Neural progenitor cell (in vitro differentiated cells): ENCODE measurements at regions not wholly inside any gene's neighbourhood (a gene's known extent, or its start where the extent isn't known, plus 50 kb on each side); places are given as distances from the start of the nearest gene placed in this dataset.
A peak's percentile ranks its signal among the peaks of the same experiment; 100 is the strongest.

ENCODE experiments used
- DNase-seq: peaks from one replicate; pipeline ENCODE4 v3.0.0-alpha.2; 2016; ENCODE audit warnings: low spot score
- H2AFZ ChIP-seq: fragments of 200-600 bp; sonication (generic); replicated peaks from 2 replicates; pipeline ENCODE4 v1.6.1; 2016; ENCODE audit warnings: antibody characterized with exemption
- H3F3A ChIP-seq: fragments of 200-600 bp; sonication (generic); 2 replicates; pipeline ENCODE4 v1.6.1; 2016; ENCODE audit warnings: antibody characterized with exemption, low read depth
- H3K27ac ChIP-seq: fragments of 200-600 bp; sonication (generic); 2 replicates; pipeline ENCODE4 v1.5.1; 2016; ENCODE audit warnings: mild to moderate bottlenecking
- H3K27me3 ChIP-seq: fragments of 200-600 bp; sonication (generic); 2 replicates; pipeline ENCODE4 v1.6.1; 2016; ENCODE audit warnings: mild to moderate bottlenecking, moderate library complexity
- H3K36me3 ChIP-seq: fragments of 200-600 bp; sonication (generic); 2 replicates; pipeline ENCODE4 v1.5.1; 2016
- H3K4me1 ChIP-seq: fragments of 200-600 bp; sonication (generic); 2 replicates; pipeline ENCODE4 v1.6.1; 2016; ENCODE audit warnings: mixed run types
- H3K4me2 ChIP-seq: fragments of 200-600 bp; sonication (generic); 2 replicates; pipeline ENCODE4 v1.6.1; 2016
- H3K4me3 ChIP-seq: fragments of 200-600 bp; sonication (generic); 2 replicates; pipeline ENCODE4 v1.5.1; 2016
- H3K79me2 ChIP-seq: fragments of 200-600 bp; sonication (generic); 2 replicates; pipeline ENCODE4 v1.6.1; 2016; ENCODE audit warnings: low read depth
- H3K9ac ChIP-seq: fragments of 200-600 bp; sonication (generic); 2 replicates; pipeline ENCODE4 v1.6.1; 2016
- H3K9me3 ChIP-seq: fragments of 200-600 bp; sonication (generic); 2 replicates; pipeline ENCODE4 v1.5.1; 2016; ENCODE audit warnings: low read depth
- H4K20me1 ChIP-seq: fragments of 200-600 bp; sonication (generic); 2 replicates; pipeline ENCODE4 v1.6.1; 2016; ENCODE audit warnings: low read depth
- H3K27ac Mint-ChIP-seq: 3 replicates; pipeline ENCODE4 v1.8.0; 2021; ENCODE audit warnings: mixed read lengths
- H3K27me3 Mint-ChIP-seq: 2 replicates; pipeline ENCODE4 v1.8.0; 2022; ENCODE audit warnings: low read depth, mild to moderate bottlenecking, inconsistent platforms, moderate library complexity, mixed read lengths; ENCODE audit not compliant: insufficient read depth
- H3K36me3 Mint-ChIP-seq: 3 replicates; pipeline ENCODE4 v1.8.0; 2021; ENCODE audit warnings: mixed read lengths
- H3K4me1 Mint-ChIP-seq: 3 replicates; pipeline ENCODE4 v1.8.0; 2021; ENCODE audit warnings: mixed read lengths
- H3K4me3 Mint-ChIP-seq: 3 replicates; pipeline ENCODE4 v1.8.0; 2021; ENCODE audit warnings: mild to moderate bottlenecking, moderate library complexity, mixed read lengths
- H3K9me3 Mint-ChIP-seq: 3 replicates; pipeline ENCODE4 v1.8.0; 2020; ENCODE audit warnings: mixed read lengths
- EZH2 ChIP-seq: fragments of 200-600 bp; sonication (generic); IDR thresholded peaks from 2 replicates; pipeline ENCODE4 v1.6.1; 2017; ENCODE audit warnings: antibody characterized with exemption, mild to moderate bottlenecking, moderate library complexity
- EZH2phosphoT487 ChIP-seq: fragments of 200-600 bp; sonication (generic); IDR thresholded peaks from 2 replicates; pipeline ENCODE4 v1.6.1; 2017; ENCODE audit warnings: antibody characterized with exemption
- TF ChIP-seq, protein P1 (sequence below): fragments of 200-600 bp; sonication (generic); IDR thresholded peaks from 2 replicates; pipeline ENCODE4 v1.5.1; 2017; ENCODE audit warnings: antibody characterized with exemption, mild to moderate bottlenecking

DNA sequence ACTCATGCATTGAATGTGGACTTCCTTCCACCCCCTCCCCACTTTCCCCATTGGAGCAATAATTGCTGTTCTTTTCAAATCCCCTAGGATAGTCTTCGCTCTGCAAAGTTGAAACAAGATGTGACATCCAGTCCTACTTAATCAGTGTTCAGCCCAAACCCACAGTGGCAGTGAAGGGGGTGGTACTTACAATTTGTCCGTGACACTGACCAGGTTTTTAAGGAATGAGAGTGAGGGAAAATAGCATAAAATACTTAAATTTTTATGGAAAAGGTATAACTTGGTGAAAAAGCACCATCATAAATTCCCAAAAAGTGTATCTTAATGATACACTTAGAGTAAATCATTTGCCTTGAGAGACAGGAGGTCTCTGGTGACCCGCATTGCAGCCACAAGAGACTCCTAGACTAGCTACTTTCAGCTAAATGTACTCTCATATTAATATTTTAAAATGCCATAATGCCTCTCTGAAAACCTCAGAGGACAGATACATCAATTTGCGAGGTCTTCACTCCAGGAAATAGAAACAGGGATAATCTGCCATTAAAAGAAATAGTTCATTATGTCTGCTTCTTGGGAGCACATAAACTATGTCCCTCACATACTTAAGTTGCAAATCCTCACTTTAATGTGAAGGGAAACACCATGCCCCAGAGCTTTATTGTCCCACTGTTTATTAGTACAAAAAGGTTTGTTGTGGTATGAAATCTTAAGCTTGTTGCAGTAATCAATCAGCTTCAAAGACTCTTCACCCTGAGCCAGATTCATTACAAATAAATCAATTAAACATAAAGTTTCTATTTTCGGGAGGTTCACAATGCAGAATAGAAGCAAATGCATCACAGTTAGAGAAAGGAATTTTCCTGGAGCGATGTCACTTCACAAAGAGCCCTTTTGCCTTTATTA lies 343.6 kb upstream of the ISL1 start:
- H3K4me1 Mint-ChIP-seq = peaks cover 7% of the 10 kb centered on the region
- peaks cover 26% of the 10 kb centered on the region for H3K4me1 ChIP-seq
- no peak for TF ChIP-seq EZH2
- TF ChIP-seq, protein P1, sequence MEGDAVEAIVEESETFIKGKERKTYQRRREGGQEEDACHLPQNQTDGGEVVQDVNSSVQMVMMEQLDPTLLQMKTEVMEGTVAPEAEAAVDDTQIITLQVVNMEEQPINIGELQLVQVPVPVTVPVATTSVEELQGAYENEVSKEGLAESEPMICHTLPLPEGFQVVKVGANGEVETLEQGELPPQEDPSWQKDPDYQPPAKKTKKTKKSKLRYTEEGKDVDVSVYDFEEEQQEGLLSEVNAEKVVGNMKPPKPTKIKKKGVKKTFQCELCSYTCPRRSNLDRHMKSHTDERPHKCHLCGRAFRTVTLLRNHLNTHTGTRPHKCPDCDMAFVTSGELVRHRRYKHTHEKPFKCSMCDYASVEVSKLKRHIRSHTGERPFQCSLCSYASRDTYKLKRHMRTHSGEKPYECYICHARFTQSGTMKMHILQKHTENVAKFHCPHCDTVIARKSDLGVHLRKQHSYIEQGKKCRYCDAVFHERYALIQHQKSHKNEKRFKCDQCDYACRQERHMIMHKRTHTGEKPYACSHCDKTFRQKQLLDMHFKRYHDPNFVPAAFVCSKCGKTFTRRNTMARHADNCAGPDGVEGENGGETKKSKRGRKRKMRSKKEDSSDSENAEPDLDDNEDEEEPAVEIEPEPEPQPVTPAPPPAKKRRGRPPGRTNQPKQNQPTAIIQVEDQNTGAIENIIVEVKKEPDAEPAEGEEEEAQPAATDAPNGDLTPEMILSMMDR = no peak
- no peak for TF ChIP-seq EZH2phosphoT487

DNA sequence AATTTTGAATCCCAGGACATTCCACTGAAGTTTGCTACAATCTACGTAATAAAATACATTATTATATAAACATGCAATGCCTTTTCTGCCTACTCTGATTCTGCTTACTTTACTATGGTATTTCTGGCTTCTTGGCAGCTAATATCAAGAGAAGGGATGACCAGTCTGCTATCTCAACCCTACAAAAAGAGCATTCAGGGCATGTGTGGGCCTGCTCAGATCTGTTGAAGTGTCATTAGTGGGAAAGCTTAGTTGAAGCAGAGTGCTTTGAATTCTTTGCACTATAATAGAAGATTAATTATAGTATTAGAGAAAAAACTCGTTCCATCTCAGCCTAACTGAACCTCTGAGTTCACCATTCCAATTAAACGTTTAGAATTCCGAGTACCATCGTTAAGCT lies 339.5 kb upstream of the ISL1 start:
- Histone ChIP-seq H3K9ac (no peak overlapping the region), H3K36me3 (no peaks in the 10 kb centered on the region), H3K4me1 (peaks cover 19% of the 10 kb centered on the region), H3K4me3 (no peak overlapping the region), H2AFZ (no peak overlapping the region), H3F3A (no peaks in the 10 kb centered on the region), H3K27me3 (no peaks in the 10 kb centered on the region), H3K9me3 (no peaks in the 10 kb centered on the region), H3K27ac (no peak overlapping the region), H3K79me2 (no peaks in the 10 kb centered on the region), H3K4me2 (no peak overlapping the region), H4K20me1 (no peaks in the 10 kb centered on the region)
- Mint-ChIP-seq H3K9me3 (no peaks in the 10 kb centered on the region), H3K4me3 (no peak overlapping the region), H3K27ac (no peak overlapping the region), H3K27me3 (peaks cover 4% of the 10 kb centered on the region), H3K4me1 (peaks cover 13% of the 10 kb centered on the region), H3K36me3 (no peaks in the 10 kb centered on the region)
- DNase-seq = no peak
- TF ChIP-seq, protein P1 = no peak
- TF ChIP-seq EZH2 (no peak), EZH2phosphoT487 (no peak)

More for the DNA sequence above, 343.6 kb upstream of the ISL1 start:
- Histone ChIP-seq H4K20me1 (no peaks in the 10 kb centered on the region), H3K9me3 (no peaks in the 10 kb centered on the region), H3K79me2 (no peaks in the 10 kb centered on the region), H2AFZ (no peak overlapping the region), H3K27me3 (no peaks in the 10 kb centered on the region), H3K9ac (no peak overlapping the region), H3K27ac (no peak overlapping the region), H3F3A (no peaks in the 10 kb centered on the region), H3K4me2 (peak overlapping the region; percentile 17), H3K36me3 (no peaks in the 10 kb centered on the region), H3K4me3 (no peak overlapping the region)
- Mint-ChIP-seq H3K27me3 (no peaks in the 10 kb centered on the region), H3K36me3 (no peaks in the 10 kb centered on the region), H3K27ac (no peak overlapping the region), H3K4me3 (no peak overlapping the region), H3K9me3 (no peaks in the 10 kb centered on the region)
- DNase-seq = no peak

GRCh38 chr5:51047369-51047768 lies 335.9 kb upstream of the ISL1 start:
- DNase-seq = no peak
- Mint-ChIP-seq H3K4me3 (no peak overlapping the region), H3K36me3 (no peaks in the 10 kb centered on the region), H3K9me3 (no peaks in the 10 kb centered on the region), H3K4me1 (peaks cover 6% of the 10 kb centered on the region), H3K27me3 (peaks cover 4% of the 10 kb centered on the region), H3K27ac (no peak overlapping the region)
- Histone ChIP-seq H3K9me3 (no peaks in the 10 kb centered on the region), H3K9ac (no peak overlapping the region), H3K4me3 (no peak overlapping the region), H2AFZ (no peak overlapping the region), H3K27ac (no peak overlapping the region), H3F3A (no peaks in the 10 kb centered on the region), H4K20me1 (no peaks in the 10 kb centered on the region), H3K4me1 (no peaks in the 10 kb centered on the region), H3K4me2 (no peak overlapping the region), H3K79me2 (no peaks in the 10 kb centered on the region), H3K36me3 (no peaks in the 10 kb centered on the region), H3K27me3 (no peaks in the 10 kb centered on the region)
- TF ChIP-seq EZH2phosphoT487 = no peak
- no peak for TF ChIP-seq EZH2
- TF ChIP-seq, protein P1 = no peak
